HFFc6 (cell line): ENCODE measurements at regions not wholly inside any gene's neighbourhood (a gene's known extent, or its start where the extent isn't known, plus 50 kb on each side); places are given as distances from the start of the nearest gene placed in this dataset.
"Not testable (repeated sequence)": the region's sequence is repeated elsewhere in the genome, so short reads cannot be mapped to it uniquely, and the experiment has no call there.

Experiments used
- DNase-seq: peaks from one replicate; pipeline ENCODE4 v3.0.0-alpha.2; 2018
- H3K27ac Mint-ChIP-seq: 2 replicates; pipeline ENCODE4 v1.8.0; 2020; ENCODE audit warnings: mild to moderate bottlenecking, mixed read lengths
- H3K27me3 Mint-ChIP-seq: 2 replicates; pipeline ENCODE4 v1.8.0; 2021; ENCODE audit warnings: mild to moderate bottlenecking, moderate library complexity, mixed read lengths; ENCODE audit not compliant: insufficient read depth
- H3K36me3 Mint-ChIP-seq: 2 replicates; pipeline ENCODE4 v1.8.0; 2021; ENCODE audit warnings: low read depth, mixed read lengths
- H3K4me1 Mint-ChIP-seq: 2 replicates; pipeline ENCODE4 v1.8.0; 2020; ENCODE audit warnings: low read depth, mixed read lengths
- H3K4me3 Mint-ChIP-seq: 2 replicates; pipeline ENCODE4 v1.8.0; 2020; ENCODE audit warnings: mild to moderate bottlenecking, moderate library complexity, mixed read lengths
- H3K9me3 Mint-ChIP-seq: 2 replicates; pipeline ENCODE4 v1.8.0; 2020; ENCODE audit warnings: mild to moderate bottlenecking, mixed read lengths
- CTCF ChIP-seq: fragments of 200-600 bp; sonication (generic); IDR thresholded peaks from 2 replicates; pipeline ENCODE4 v1.5.0; 2021; ENCODE audit warnings: antibody characterized with exemption, mild to moderate bottlenecking

GRCh38 chr12:95358111-95359083 is 115.6 kb upstream of the METAP2 start:
- Mint-ChIP-seq H3K4me3 (no peak overlapping the region), H3K9me3 (no peaks in the 10 kb centered on the region), H3K36me3 (no peaks in the 10 kb centered on the region), H3K4me1 (peaks cover 11% of the 10 kb centered on the region; the same call in 1 of the 2 replicates), H3K27ac (no peak overlapping the region), H3K27me3 (peaks cover 6% of the 10 kb centered on the region)
- no peak for DNase-seq
- TF ChIP-seq CTCF: no peak

- TF ChIP-seq CTCF: no peak
- no peaks in the 10 kb centered on the region for H3K9me3 Mint-ChIP-seq
- H3K4me3 Mint-ChIP-seq: no peak overlapping the region
- peaks cover 4% of the 10 kb centered on the region; the same call in 1 of the 2 replicates for H3K27me3 Mint-ChIP-seq
- no peak for DNase-seq
- no peak overlapping the region for H3K27ac Mint-ChIP-seq
- no peaks in the 10 kb centered on the region for H3K36me3 Mint-ChIP-seq
- H3K4me1 Mint-ChIP-seq: no peaks in the 10 kb centered on the region; the same call in 1 of the 2 replicates
Measured at GRCh38 chr12:95365912-95366311, 108.0 kb upstream of the METAP2 start.

GRCh38 chr12:95368931-95369330 is 105.0 kb upstream of the METAP2 start:
- Mint-ChIP-seq H3K4me3 (no peak overlapping the region), H3K4me1 (peaks cover 6% of the 10 kb centered on the region; the same call in 1 of the 2 replicates), H3K36me3 (no peaks in the 10 kb centered on the region), H3K27me3 (peaks cover 6% of the 10 kb centered on the region; the same call in 1 of the 2 replicates), H3K27ac (no peak overlapping the region), H3K9me3 (no peaks in the 10 kb centered on the region)
- TF ChIP-seq CTCF: no peak
- DNase-seq: no peak

GRCh38 chr12:95371571-95371970 is 102.4 kb upstream of the METAP2 start:
- Mint-ChIP-seq H3K4me1 (peaks cover 6% of the 10 kb centered on the region; the same call in 1 of the 2 replicates), H3K4me3 (no peak overlapping the region), H3K36me3 (no peaks in the 10 kb centered on the region), H3K9me3 (no peaks in the 10 kb centered on the region), H3K27ac (no peak overlapping the region), H3K27me3 (0 out of 2 replicates have a peak, but pooled peaks cover 2% of the 10 kb centered on the region)
- DNase-seq: no peak
- no peak for TF ChIP-seq CTCF

- H3K4me3 Mint-ChIP-seq, H3K36me3 Mint-ChIP-seq, DNase-seq, H3K27ac Mint-ChIP-seq, H3K27me3 Mint-ChIP-seq, H3K9me3 Mint-ChIP-seq: not testable (repeated sequence)
- peaks cover 21% of the 10 kb centered on the region for H3K4me1 Mint-ChIP-seq
Measured at GRCh38 chr12:95379481-95379880, 94.5 kb upstream of the METAP2 start.

- H3K4me1 Mint-ChIP-seq: peaks cover 29% of the 10 kb centered on the region
- not testable (repeated sequence) for H3K4me3 Mint-ChIP-seq, H3K27ac Mint-ChIP-seq, H3K27me3 Mint-ChIP-seq, H3K36me3 Mint-ChIP-seq, H3K9me3 Mint-ChIP-seq, DNase-seq
Measured at GRCh38 chr12:95380334-95380733, 93.6 kb upstream of the METAP2 start.
